ENCODE measurements at regions not wholly inside any gene's neighbourhood (a gene's known extent, or its start where the extent isn't known, plus 50 kb on each side); places are given as distances from the start of the nearest gene placed in this dataset.

- no peak overlapping the region for H2AFZ ChIP-seq (ENCODE audit: low read length)
- H3K4me3 ChIP-seq (replicated peaks in 1 of 4; ENCODE audit: control extremely low read depth in 1 of 4, insufficient read depth in 1 of 4, low read depth in 3 of 4, low read length in 4 of 4) = no peak overlapping the region
- no peaks in the 10 kb centered on the region for H3K79me2 ChIP-seq (ENCODE audit: control insufficient read depth, insufficient read depth, low read length)
- H4K20me1 ChIP-seq (ENCODE audit: control insufficient read depth, extremely low read depth, insufficient read depth, low read length) = no peaks in the 10 kb centered on the region
- no peak overlapping the region for H3K4me2 ChIP-seq (ENCODE audit: extremely low read depth, insufficient read depth, low read length)
- H3K36me3 ChIP-seq (ENCODE audit: control insufficient read depth, insufficient read depth, low read length) = no peaks in the 10 kb centered on the region
- no peaks in the 10 kb centered on the region for H3K9me3 ChIP-seq (ENCODE audit: control insufficient read depth, insufficient read depth, low read depth, low read length)
- H3K27me3 ChIP-seq (ENCODE audit: control insufficient read depth, insufficient read depth, low read length) = no peaks in the 10 kb centered on the region
- DNase-seq (ENCODE audit: low read depth in 2 of 2) = no peak
- no peak overlapping the region for H3K27ac ChIP-seq (ENCODE audit: insufficient read depth, low read length)
- H3K9ac ChIP-seq (ENCODE audit: insufficient read depth, low read length) = no peak overlapping the region
- no peaks in the 10 kb centered on the region for H3K4me1 ChIP-seq (ENCODE audit: control insufficient read depth, extremely low read depth, insufficient read depth, low read length)
- no peak for TF ChIP-seq EZH2 (IDR thresholded peaks at IDR 0.05; ENCODE audit: low read length, missing control alignments)
Measured at GRCh38 chr3:162269636-162270458, 773.2 kb downstream of the OTOL1 start.

DNA sequence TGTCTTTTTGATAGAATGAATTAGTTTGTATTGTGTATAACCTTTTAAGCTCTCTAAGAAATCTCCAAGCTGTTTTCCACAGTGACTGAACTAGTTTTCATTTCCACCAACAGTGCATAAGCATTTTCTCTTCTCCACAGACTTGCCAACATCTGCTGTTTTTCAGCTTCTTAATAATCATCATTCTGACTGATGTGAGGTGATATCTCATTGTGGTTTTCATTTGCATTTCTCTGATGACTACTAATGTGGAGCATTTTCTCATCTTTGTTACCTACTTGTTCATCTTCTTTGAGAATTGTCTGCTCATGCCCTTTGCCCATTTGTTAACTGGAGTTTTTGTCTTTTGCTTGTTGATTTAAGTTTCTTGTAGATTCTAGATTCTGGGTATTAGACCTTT lies 777.5 kb downstream of the OTOL1 start:
- Histone ChIP-seq H3K79me2 (ENCODE audit: control insufficient read depth, insufficient read depth, low read length) (no peaks in the 10 kb centered on the region), H2AFZ (ENCODE audit: low read length) (no peak overlapping the region), H3K36me3 (ENCODE audit: control insufficient read depth, insufficient read depth, low read length) (no peaks in the 10 kb centered on the region), H4K20me1 (ENCODE audit: control insufficient read depth, extremely low read depth, insufficient read depth, low read length) (no peaks in the 10 kb centered on the region), H3K9ac (ENCODE audit: insufficient read depth, low read length) (no peak overlapping the region), H3K27me3 (ENCODE audit: control insufficient read depth, insufficient read depth, low read length) (no peaks in the 10 kb centered on the region), H3K9me3 (ENCODE audit: control insufficient read depth, insufficient read depth, low read depth, low read length) (no peaks in the 10 kb centered on the region), H3K4me2 (ENCODE audit: extremely low read depth, insufficient read depth, low read length) (no peak overlapping the region), H3K4me1 (ENCODE audit: control insufficient read depth, extremely low read depth, insufficient read depth, low read length) (no peaks in the 10 kb centered on the region), H3K27ac (ENCODE audit: insufficient read depth, low read length) (no peak overlapping the region), H3K4me3 (replicated peaks in 1 of 4; ENCODE audit: control extremely low read depth in 1 of 4, insufficient read depth in 1 of 4, low read depth in 3 of 4, low read length in 4 of 4) (no peak overlapping the region)
- DNase-seq (ENCODE audit: low read depth in 2 of 2) = peak in 1 of 2 donors; percentile 32
- TF ChIP-seq, protein P1, sequence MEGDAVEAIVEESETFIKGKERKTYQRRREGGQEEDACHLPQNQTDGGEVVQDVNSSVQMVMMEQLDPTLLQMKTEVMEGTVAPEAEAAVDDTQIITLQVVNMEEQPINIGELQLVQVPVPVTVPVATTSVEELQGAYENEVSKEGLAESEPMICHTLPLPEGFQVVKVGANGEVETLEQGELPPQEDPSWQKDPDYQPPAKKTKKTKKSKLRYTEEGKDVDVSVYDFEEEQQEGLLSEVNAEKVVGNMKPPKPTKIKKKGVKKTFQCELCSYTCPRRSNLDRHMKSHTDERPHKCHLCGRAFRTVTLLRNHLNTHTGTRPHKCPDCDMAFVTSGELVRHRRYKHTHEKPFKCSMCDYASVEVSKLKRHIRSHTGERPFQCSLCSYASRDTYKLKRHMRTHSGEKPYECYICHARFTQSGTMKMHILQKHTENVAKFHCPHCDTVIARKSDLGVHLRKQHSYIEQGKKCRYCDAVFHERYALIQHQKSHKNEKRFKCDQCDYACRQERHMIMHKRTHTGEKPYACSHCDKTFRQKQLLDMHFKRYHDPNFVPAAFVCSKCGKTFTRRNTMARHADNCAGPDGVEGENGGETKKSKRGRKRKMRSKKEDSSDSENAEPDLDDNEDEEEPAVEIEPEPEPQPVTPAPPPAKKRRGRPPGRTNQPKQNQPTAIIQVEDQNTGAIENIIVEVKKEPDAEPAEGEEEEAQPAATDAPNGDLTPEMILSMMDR (conservative IDR thresholded peaks at IDR 0.05 in 1 of 2, IDR thresholded peaks at IDR 0.05 in 1 of 2; ENCODE audit: low read depth in 1 of 2, low read length in 2 of 2) = no peak
- no peak for TF ChIP-seq EZH2 (IDR thresholded peaks at IDR 0.05; ENCODE audit: low read length, missing control alignments)

DNA sequence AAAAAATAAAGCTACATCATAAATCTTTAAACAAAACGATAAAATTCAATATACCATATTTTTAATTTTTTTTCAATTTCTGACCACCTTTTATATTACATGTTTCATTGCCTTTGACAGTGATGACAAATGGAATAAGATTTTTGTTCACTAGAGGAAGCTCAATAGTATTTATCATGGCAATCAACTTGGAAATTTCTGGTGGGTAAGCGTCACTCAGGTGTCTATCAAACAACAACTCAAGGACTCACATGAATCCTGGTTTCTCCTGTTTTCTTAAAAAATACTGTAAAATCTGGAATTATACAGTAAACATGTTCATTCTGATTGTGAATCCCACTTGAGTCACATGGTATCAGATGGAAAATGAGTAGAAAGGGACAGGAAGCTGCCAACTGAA lies 782.2 kb downstream of the OTOL1 start:
- TF ChIP-seq, protein P1 (conservative IDR thresholded peaks at IDR 0.05 in 1 of 2, IDR thresholded peaks at IDR 0.05 in 1 of 2; ENCODE audit: low read depth in 1 of 2, low read length in 2 of 2) = no peak
- TF ChIP-seq EZH2 (IDR thresholded peaks at IDR 0.05; ENCODE audit: low read length, missing control alignments) = no peak
- Histone ChIP-seq H4K20me1 (ENCODE audit: control insufficient read depth, extremely low read depth, insufficient read depth, low read length) (no peaks in the 10 kb centered on the region), H3K4me1 (ENCODE audit: control insufficient read depth, extremely low read depth, insufficient read depth, low read length) (no peaks in the 10 kb centered on the region), H3K79me2 (ENCODE audit: control insufficient read depth, insufficient read depth, low read length) (no peaks in the 10 kb centered on the region), H2AFZ (ENCODE audit: low read length) (no peak overlapping the region), H3K9ac (ENCODE audit: insufficient read depth, low read length) (no peak overlapping the region), H3K4me2 (ENCODE audit: extremely low read depth, insufficient read depth, low read length) (no peak overlapping the region), H3K4me3 (replicated peaks in 1 of 4; ENCODE audit: control extremely low read depth in 1 of 4, insufficient read depth in 1 of 4, low read depth in 3 of 4, low read length in 4 of 4) (no peak overlapping the region), H3K36me3 (ENCODE audit: control insufficient read depth, insufficient read depth, low read length) (no peaks in the 10 kb centered on the region), H3K27me3 (ENCODE audit: control insufficient read depth, insufficient read depth, low read length) (no peaks in the 10 kb centered on the region), H3K27ac (ENCODE audit: insufficient read depth, low read length) (no peak overlapping the region), H3K9me3 (ENCODE audit: control insufficient read depth, insufficient read depth, low read depth, low read length) (no peaks in the 10 kb centered on the region)
- no peak for DNase-seq (ENCODE audit: low read depth in 2 of 2)
